Activated T-cell treated with anti-CD3 and anti-CD28 coated beads, Interleukin-2, amount 50 U/mL, for 4 hours (primary cell): ENCODE measurements at regions not wholly inside any gene's neighbourhood (a gene's known extent, or its start where the extent isn't known, plus 50 kb on each side); places are given as distances from the start of the nearest gene placed in this dataset.
"Not testable (repeated sequence)": the region's sequence is repeated elsewhere in the genome, so short reads cannot be mapped to it uniquely, and the experiment has no call there.

Experiments
- ATAC-seq, 2 donors: fragments of 200-7000 bp; cut with Tn5 transposase; one replicate each; pipeline ENCODE4 v1.10.0; 2021
- DNase-seq: peaks from one replicate; pipeline ENCODE4 v3.0.0-alpha.2; 2020
- H3K27me3 Mint-ChIP-seq: one replicate; pipeline ENCODE4 v1.8.0; 2021; ENCODE audit warnings: low read depth, mixed read lengths
- H3K36me3 Mint-ChIP-seq: one replicate; pipeline ENCODE4 v1.8.0; 2022; ENCODE audit warnings: mixed read lengths; ENCODE audit not compliant: insufficient read depth
- H3K4me1 Mint-ChIP-seq: one replicate; pipeline ENCODE4 v1.8.0; 2021; ENCODE audit warnings: low read depth, mixed read lengths
- H3K4me3 Mint-ChIP-seq: one replicate; pipeline ENCODE4 v1.8.0; 2021; ENCODE audit warnings: mild to moderate bottlenecking, moderate library complexity, mixed read lengths
- H3K9me3 Mint-ChIP-seq: one replicate; pipeline ENCODE4 v1.8.0; 2021; ENCODE audit warnings: mixed read lengths

DNA sequence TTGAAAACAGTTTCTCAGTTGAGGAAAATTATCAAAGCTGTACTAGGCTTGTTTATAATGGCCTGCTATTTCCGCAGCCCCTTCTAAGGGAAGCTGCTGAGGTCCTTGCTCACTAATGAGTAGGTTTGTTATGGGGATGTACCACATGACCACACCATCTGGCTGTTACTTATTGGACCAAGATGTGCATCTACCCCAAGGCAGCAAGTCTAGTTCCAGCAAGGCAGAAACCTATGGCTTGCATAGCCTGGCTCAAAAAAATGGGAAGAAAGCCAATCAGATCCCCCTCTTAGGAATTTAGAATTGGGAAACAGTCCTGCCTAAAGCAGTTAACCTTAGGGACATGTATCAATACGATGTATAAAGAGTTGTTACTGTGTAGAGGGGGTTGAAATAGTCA is 186.5 kb upstream of the SPRY2 start:
- DNase-seq (no peak), ATAC-seq (no peak)
- Mint-ChIP-seq H3K9me3 (peaks cover 16% of the 10 kb centered on the region), H3K27me3 (no peaks in the 10 kb centered on the region), H3K36me3 (no peaks in the 10 kb centered on the region), H3K4me1 (no peaks in the 10 kb centered on the region), H3K4me3 (no peak overlapping the region)

DNA sequence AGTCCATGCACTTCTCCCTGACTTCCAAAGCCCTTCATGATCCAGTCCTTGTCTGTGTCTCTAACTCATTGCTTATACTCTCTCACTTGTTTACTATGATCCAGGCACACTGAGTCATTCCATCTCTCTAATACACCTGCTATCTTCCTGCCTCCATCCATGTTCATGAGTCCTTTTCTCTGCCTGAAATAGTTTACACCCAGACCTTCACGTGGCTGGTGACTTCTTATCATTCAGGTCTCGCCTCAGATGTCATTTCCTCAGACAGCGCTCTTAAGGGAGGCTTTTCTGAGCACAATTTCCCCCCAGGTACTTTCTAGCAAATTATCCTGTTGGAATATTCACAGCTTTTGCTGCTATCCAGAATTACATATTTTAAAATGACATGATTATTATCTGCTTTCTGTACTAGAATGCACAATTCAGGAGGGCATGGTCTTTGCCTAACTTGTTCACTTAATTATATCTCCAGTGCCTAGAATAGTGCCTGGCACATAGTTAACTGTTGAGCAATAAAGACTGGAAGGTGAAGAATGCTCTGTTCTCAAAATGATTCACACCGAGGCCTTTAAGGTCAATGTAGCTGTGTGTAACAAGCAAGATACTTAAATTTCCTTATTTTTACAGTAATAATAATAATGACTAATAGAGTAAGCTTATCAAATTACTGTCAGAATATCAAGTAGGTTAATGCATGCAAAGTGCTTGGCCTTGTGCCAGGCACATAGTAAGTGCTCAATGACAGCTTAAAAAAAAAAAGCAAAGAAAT is 183.7 kb upstream of the SPRY2 start:
- ATAC-seq = no peak
- Mint-ChIP-seq H3K27me3 (no peaks in the 10 kb centered on the region), H3K36me3 (no peaks in the 10 kb centered on the region), H3K4me1 (no peaks in the 10 kb centered on the region), H3K9me3 (peaks cover 12% of the 10 kb centered on the region), H3K4me3 (no peak overlapping the region)
- DNase-seq = no peak

DNA sequence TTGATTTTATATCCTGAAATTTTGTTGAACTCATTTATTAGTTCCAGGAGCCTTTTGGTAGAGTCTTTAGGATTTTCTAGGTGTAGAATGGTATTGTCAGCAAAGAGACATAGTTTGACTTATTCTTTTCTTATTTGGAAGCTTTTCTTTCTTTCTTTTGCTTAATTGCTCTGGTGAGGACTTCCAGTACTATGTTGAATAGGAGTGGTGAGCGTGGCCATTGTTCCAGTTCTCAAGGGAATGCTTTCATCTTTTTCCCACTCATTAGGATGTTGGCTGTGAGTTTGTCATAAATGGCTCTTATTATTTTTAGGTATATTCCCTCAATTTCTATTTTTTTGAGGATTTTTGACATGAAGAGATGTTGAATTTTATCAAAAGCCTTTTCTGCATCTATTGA is 182.2 kb upstream of the SPRY2 start:
- Mint-ChIP-seq H3K27me3 (no peaks in the 10 kb centered on the region), H3K4me3 (no peak overlapping the region), H3K9me3 (peaks cover 14% of the 10 kb centered on the region), H3K4me1 (no peaks in the 10 kb centered on the region), H3K36me3 (no peaks in the 10 kb centered on the region)
- no peak for DNase-seq
- no peak for ATAC-seq

DNA sequence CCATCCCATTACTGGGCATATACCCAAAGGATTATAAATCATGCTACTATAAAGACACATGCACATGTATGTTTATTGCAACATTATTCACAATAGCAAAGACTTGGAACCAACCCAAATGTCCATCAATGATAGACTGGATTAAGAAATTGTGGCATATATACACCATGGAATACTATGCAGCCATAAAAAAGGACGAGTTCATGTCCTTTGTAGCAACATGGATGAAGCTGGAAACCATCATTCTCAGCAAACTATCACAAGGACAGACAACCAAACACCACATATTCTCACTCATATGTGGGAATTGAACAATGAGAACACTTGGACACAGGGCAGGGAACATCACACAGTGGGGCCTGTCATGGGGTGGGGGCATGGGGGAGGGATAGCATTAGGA is 181.5 kb upstream of the SPRY2 start:
- not testable (repeated sequence) for H3K27me3 Mint-ChIP-seq, ATAC-seq, H3K4me3 Mint-ChIP-seq, DNase-seq, H3K36me3 Mint-ChIP-seq, H3K4me1 Mint-ChIP-seq
- H3K9me3 Mint-ChIP-seq = peaks cover 12% of the 10 kb centered on the region

DNA sequence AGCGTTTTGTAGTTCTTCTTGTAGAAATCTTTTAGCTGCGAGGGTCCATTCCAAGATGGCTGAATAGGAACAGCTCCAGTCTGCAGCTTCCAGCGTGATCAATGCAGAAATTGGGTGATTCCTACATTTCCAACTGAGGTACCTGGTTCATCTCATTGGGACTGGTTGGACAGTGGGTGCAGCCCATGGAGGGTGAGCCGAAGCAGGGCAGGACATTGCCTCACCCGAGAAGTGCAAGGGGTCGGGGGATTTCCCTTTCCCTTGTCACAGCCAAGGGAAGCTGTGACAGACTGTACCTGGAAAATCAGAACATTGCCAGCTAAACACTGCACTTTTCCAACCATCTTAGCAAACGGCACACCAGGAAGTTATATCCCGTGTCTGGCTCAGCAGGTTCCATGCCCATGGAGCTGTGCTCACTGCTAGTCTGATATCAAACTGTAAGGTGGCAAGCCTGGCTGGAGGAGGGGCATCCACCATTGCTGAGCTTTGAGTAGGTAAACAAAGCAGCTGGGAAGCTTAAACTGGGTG is 176.0 kb upstream of the SPRY2 start:
- DNase-seq = no peak
- H3K4me3 Mint-ChIP-seq = no peak overlapping the region
- no peak for ATAC-seq
- H3K27me3 Mint-ChIP-seq = no peaks in the 10 kb centered on the region
- no peaks in the 10 kb centered on the region for H3K36me3 Mint-ChIP-seq
- H3K9me3 Mint-ChIP-seq = peaks cover 9% of the 10 kb centered on the region
- H3K4me1 Mint-ChIP-seq = no peaks in the 10 kb centered on the region

DNA sequence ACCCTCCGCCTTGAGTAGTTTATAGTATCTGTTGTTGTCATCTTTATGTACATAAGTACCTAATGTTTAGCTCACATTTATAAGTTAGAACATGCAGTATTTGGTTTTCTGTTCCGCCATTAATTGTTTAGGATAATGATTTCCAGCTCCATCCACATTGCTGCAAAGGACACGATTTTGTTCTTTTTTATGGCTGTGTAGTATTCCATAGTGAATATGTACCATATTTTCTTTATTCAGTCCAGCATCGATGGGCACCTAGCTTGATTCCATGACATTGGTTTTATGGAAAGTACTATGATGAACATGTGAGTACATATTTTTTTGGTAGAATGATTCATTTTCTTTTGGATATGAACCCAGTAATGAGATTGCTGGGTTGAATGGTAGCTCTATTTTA is 174.4 kb upstream of the SPRY2 start:
- Mint-ChIP-seq H3K4me3 (no peak overlapping the region), H3K9me3 (peaks cover 9% of the 10 kb centered on the region), H3K27me3 (no peaks in the 10 kb centered on the region), H3K36me3 (no peaks in the 10 kb centered on the region), H3K4me1 (no peaks in the 10 kb centered on the region)
- ATAC-seq (no peak), DNase-seq (no peak)

DNA sequence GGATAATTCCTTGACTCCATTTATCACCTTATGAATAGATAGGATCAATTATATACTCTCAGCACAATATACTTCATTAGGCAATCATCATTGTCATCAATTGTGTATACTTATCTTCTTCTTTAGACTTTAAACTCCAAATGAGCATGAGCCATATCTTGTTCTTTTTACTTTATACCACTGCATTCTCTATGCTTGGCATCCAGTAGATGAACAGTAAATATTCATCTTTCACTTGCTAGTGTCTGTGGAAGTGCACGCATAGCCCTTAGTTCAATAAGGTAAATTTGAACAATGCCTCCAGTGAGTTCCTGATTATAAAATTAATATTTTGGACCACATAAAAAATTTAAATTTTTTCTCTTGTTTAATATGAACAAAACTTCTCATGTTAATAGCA is 172.3 kb upstream of the SPRY2 start:
- Mint-ChIP-seq H3K9me3 (peaks cover 4% of the 10 kb centered on the region), H3K36me3 (no peaks in the 10 kb centered on the region), H3K4me1 (no peaks in the 10 kb centered on the region), H3K27me3 (no peaks in the 10 kb centered on the region), H3K4me3 (no peak overlapping the region)
- DNase-seq = no peak
- no peak for ATAC-seq

DNA sequence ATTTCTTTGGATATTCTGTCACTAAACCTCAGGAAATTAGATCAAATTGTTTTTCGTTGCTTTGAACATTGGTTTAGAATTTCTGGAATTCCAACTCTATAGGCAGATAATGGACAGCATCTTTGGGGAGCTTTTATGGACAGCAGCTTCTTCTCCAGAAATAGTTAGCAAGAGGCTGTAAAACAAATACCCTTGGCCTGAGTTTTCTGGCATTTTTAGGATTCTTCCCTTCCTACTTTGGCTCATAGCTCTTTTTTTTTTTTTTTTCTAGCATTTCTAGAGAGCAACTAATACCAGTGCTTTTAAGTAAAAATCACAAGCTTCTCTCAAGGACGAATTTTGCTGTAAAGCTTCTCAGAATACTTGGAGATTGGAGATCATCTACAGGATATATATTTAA is 169.8 kb upstream of the SPRY2 start:
- Mint-ChIP-seq H3K4me1 (no peaks in the 10 kb centered on the region), H3K27me3 (no peaks in the 10 kb centered on the region), H3K9me3 (peaks cover 14% of the 10 kb centered on the region)

DNA sequence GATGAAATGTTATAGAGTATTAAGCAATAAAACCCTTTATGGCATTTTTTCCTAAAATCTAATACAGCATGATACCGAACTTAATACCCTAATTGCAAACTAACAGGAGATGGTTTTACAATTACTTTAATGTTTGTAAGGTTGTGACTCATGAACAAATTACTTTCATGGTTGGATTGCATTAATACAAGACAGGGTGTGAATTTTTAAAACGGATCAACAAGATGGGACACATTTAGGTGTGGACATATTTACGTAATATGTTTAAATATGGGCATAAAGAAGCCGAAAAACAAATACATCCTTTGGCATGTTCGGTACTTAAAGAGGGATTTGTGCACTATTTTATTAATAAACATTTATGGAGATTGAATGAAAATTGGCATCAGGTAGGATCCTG is 168.3 kb upstream of the SPRY2 start:
- H3K36me3 Mint-ChIP-seq = no peaks in the 10 kb centered on the region
- H3K9me3 Mint-ChIP-seq = peaks cover 21% of the 10 kb centered on the region
- no peaks in the 10 kb centered on the region for H3K4me1 Mint-ChIP-seq
- ATAC-seq (no peak), DNase-seq (no peak)
- H3K27me3 Mint-ChIP-seq = no peaks in the 10 kb centered on the region
- no peak overlapping the region for H3K4me3 Mint-ChIP-seq

More for the DNA sequence above, 169.8 kb upstream of the SPRY2 start:
- ATAC-seq (no peak), DNase-seq (no peak)
- Mint-ChIP-seq H3K36me3 (no peaks in the 10 kb centered on the region), H3K4me3 (no peak overlapping the region)

DNA sequence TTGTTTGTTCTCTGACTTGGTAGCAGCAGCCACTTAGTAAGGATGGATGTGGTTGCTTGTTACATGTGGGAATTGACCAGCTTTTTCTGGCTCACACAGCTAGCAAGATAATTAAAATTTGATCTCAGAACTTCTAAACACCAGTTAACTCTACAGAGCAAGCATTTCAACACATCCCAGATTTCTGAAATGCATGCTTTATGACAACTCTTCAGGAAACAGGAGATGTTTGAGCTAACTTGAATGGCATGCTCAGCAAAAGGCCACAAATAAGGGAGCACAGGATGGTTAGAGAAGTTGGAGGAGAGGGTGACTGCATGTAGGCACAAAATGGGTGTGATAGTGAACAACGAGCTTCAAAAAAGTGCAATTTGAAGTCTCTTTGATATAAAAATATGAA is 167.1 kb upstream of the SPRY2 start:
- H3K36me3 Mint-ChIP-seq = no peaks in the 10 kb centered on the region
- peaks cover 21% of the 10 kb centered on the region for H3K9me3 Mint-ChIP-seq

DNA sequence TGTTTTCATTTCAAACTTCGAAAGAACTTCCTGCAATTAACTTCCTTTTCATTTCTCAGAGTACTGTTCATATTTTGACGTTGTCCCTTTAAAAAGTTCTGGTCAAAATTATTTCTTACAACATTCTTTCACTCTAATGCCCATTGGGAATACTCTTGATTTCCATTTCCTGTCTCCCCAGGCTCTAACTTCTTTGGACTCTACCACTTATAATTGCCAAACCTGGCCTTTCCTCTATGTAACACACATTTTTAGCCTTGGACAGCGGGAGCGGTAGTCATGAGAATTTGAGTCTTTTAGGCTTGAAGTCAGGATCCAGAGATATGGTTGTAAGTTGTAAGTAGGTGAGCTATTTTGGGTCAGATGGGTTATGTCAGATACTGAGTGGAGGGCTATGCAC is 163.5 kb upstream of the SPRY2 start:
- H3K36me3 Mint-ChIP-seq = no peaks in the 10 kb centered on the region
- no peak for ATAC-seq
- H3K4me1 Mint-ChIP-seq = no peaks in the 10 kb centered on the region
- no peaks in the 10 kb centered on the region for H3K27me3 Mint-ChIP-seq
- DNase-seq = no peak
- H3K4me3 Mint-ChIP-seq = no peak overlapping the region
- peaks cover 31% of the 10 kb centered on the region for H3K9me3 Mint-ChIP-seq

More for the DNA sequence above, 167.1 kb upstream of the SPRY2 start:
- ATAC-seq = no peak
- no peak for DNase-seq
- Mint-ChIP-seq H3K4me1 (no peaks in the 10 kb centered on the region), H3K27me3 (no peaks in the 10 kb centered on the region), H3K4me3 (no peak overlapping the region)

DNA sequence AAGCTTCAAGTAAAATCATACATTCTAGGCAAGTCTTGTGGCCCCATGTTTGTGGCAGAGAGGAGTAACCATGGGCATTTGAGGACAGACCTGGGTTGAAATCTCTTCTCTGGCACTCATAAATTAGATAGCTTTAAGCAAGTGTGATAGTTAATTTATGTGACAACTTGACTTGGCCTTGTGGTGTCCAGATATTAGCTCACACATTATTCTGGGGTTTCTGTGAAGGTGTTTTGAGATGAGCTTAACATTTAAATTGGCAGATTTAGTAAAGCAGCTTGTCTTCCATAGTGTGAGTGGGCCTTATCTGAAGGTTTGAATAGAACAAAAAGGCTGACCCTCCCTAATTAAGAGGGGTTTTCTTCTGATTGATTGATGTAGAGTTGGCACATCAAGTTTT is 161.4 kb upstream of the SPRY2 start:
- Mint-ChIP-seq H3K27me3 (no peaks in the 10 kb centered on the region), H3K4me1 (no peaks in the 10 kb centered on the region), H3K36me3 (no peaks in the 10 kb centered on the region), H3K4me3 (no peak overlapping the region), H3K9me3 (peaks cover 31% of the 10 kb centered on the region)
- no peak for DNase-seq
- ATAC-seq = no peak

DNA sequence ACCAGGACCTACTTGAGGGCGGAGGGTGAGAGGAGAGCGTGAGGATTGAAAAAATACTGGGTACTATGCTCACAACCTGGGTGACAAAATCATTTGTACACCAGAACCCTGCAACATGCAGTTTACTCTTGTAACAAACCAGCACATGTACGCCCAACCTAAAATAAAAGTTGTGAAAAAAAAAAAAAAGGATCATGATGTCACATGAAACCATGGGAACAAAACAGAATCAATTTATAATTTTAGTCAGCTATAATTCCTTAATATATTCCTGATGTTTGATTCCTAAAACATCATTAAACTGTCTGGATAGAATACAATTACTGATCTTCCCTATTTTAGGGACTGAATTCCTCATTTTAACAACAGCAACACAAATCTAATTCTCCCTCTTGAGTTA is 160.6 kb upstream of the SPRY2 start:
- Mint-ChIP-seq H3K36me3 (no peaks in the 10 kb centered on the region), H3K4me1 (no peaks in the 10 kb centered on the region), H3K9me3 (peaks cover 26% of the 10 kb centered on the region), H3K4me3 (no peak overlapping the region), H3K27me3 (no peaks in the 10 kb centered on the region)
- ATAC-seq (no peak), DNase-seq (no peak)

DNA sequence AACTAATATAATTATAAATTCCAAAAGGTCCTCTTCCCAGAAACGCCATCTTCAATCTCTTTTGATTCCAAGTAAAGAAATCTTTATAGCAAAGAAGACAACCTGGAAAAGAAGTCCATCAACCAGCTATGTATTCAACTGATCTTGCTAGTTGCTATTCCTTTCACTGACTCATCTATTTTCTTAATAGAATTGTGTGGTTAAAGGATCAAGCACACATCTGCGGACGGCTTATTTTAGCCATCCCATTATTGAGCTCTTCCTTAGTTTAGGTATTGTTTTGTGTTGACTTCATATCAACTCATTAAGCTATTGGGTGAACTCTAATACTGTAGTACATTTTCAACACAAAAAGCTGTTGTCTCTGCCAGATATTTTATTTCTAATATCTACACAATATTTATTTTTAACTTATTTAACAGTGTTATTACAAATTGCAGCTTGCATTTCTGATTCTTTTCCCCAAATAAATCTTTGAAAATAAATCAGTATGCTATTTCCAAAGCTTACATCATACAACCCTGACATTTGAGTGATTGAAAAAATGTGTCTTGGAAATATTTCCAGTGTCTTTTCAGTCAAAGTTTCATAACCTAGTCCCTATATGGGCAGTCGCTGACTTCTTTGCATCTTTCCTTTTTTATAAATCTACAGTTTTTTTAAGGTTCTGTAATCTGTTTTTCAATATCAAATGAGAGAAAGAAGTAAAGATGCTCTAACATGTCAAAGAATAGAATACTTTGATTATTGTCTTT is 158.8 kb upstream of the SPRY2 start:
- ATAC-seq = no peak
- no peak overlapping the region for H3K4me3 Mint-ChIP-seq
- no peaks in the 10 kb centered on the region for H3K27me3 Mint-ChIP-seq
- DNase-seq = no peak
- peaks cover 13% of the 10 kb centered on the region for H3K9me3 Mint-ChIP-seq
- H3K4me1 Mint-ChIP-seq = no peaks in the 10 kb centered on the region
- no peaks in the 10 kb centered on the region for H3K36me3 Mint-ChIP-seq

DNA sequence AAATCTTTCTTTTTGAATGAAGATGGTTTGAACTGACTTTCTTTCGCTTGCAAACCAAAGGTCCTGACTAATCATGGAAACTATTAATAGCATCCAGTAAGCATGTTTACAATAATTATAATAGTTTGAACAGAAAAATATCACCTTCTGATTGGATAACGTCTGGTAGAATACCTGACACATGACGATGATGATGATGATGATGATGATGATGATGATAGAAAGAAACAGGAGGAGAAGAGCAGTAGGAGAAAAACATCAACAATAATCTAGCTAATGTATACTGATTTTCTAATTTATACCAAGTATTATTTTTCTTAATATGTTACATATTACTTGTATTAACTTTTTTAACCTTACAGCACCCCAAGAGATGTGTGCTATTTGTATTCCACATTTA is 157.5 kb upstream of the SPRY2 start:
- DNase-seq (no peak), ATAC-seq (no peak)
- Mint-ChIP-seq H3K27me3 (no peaks in the 10 kb centered on the region), H3K36me3 (no peaks in the 10 kb centered on the region), H3K4me3 (no peak overlapping the region), H3K4me1 (no peaks in the 10 kb centered on the region), H3K9me3 (peaks cover 13% of the 10 kb centered on the region)
